ENCODE measurements at regions not wholly inside any gene's neighbourhood (a gene's known extent, or its start where the extent isn't known, plus 50 kb on each side); places are given as distances from the start of the nearest gene placed in this dataset.
"Not testable (repeated sequence)": the region's sequence is repeated elsewhere in the genome, so short reads cannot be mapped to it uniquely, and the experiment has no call there.

- DNase-seq (ENCODE audit: low read depth, low spot score) = not testable (repeated sequence)
Observed at GRCh38 chr10:42187501-42188195, 450.7 kb downstream of the ZNF33B start.

GRCh38 chr10:42177793-42178689, 460.3 kb downstream of the ZNF33B start:
- not testable (repeated sequence) for DNase-seq (ENCODE audit: low read depth, low spot score)

GRCh38 chr10:42177077-42177792, 461.1 kb downstream of the ZNF33B start:
- DNase-seq (ENCODE audit: low read depth, low spot score) = no peak

GRCh38 chr10:42150428-42151061, 487.8 kb downstream of the ZNF33B start:
- no peak for DNase-seq (ENCODE audit: low read depth, low spot score)

GRCh38 chr10:42149722-42150427, 488.5 kb downstream of the ZNF33B start:
- no peak for DNase-seq (ENCODE audit: low read depth, low spot score)

GRCh38 chr10:42149027-42149700, 489.2 kb downstream of the ZNF33B start:
- DNase-seq (ENCODE audit: low read depth, low spot score) = no peak

- not testable (repeated sequence) for DNase-seq (ENCODE audit: low read depth, low spot score)
Observed at GRCh38 chr10:42146165-42146564, 492.2 kb downstream of the ZNF33B start.

GRCh38 chr10:42138023-42138422, 500.3 kb downstream of the ZNF33B start:
- not testable (repeated sequence) for DNase-seq (ENCODE audit: low read depth, low spot score)

GRCh38 chr10:42113158-42113450, 525.3 kb downstream of the ZNF33B start:
- DNase-seq (ENCODE audit: low read depth, low spot score) = no peak

GRCh38 chr10:42112331-42113157, 525.8 kb downstream of the ZNF33B start:
- DNase-seq (ENCODE audit: low read depth, low spot score) = no peak

GRCh38 chr10:42111661-42112330, 526.6 kb downstream of the ZNF33B start:
- DNase-seq (ENCODE audit: low read depth, low spot score) = no peak

GRCh38 chr10:42111076-42111475, 527.3 kb downstream of the ZNF33B start:
- no peak for DNase-seq (ENCODE audit: low read depth, low spot score)
